ENCODE measurements at regions not wholly inside any gene's neighbourhood (a gene's known extent, or its start where the extent isn't known, plus 50 kb on each side); places are given as distances from the start of the nearest gene placed in this dataset.

DNA sequence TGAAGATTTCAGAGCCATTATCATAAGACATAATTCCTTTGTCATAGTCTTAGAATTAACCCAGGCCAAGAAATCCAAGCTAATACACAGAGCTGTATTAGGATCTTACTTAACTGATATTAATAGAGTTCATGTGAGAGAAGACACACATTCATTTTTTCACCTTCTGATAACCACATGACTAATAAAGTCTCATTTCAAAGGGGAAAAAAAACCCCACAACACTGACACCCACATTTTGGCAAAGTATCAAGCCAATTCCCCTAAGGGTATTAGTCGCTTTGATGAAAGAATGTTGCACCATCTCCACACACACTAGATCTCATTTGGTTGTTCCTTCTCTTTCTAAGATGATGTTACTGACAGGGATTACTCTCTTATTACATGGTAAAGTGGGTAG is 344.4 kb upstream of the ESRRG start:
- no peaks in the 10 kb centered on the region for H3K36me3 ChIP-seq
- H3K27ac ChIP-seq, result no peak overlapping the region
- H3K4me3 ChIP-seq, result no peak overlapping the region
- H3K27me3 ChIP-seq, result no peaks in the 10 kb centered on the region
- intact Hi-C loops (cut with DNase I), result no loop called here
- H3K9me3 ChIP-seq, result no peaks in the 10 kb centered on the region
- no peak for DNase-seq
- WGBS, 2 donors, result 93 to 96% methylated on average over 1 of the region's 1 CpG
- H3K4me1 ChIP-seq, result no peaks in the 10 kb centered on the region
- no peak for TF ChIP-seq POLR2A (IDR thresholded peaks at IDR 0.05)
- no peak for TF ChIP-seq POLR2AphosphoS5 (IDR thresholded peaks at IDR 0.05)
- TF ChIP-seq, protein P1, sequence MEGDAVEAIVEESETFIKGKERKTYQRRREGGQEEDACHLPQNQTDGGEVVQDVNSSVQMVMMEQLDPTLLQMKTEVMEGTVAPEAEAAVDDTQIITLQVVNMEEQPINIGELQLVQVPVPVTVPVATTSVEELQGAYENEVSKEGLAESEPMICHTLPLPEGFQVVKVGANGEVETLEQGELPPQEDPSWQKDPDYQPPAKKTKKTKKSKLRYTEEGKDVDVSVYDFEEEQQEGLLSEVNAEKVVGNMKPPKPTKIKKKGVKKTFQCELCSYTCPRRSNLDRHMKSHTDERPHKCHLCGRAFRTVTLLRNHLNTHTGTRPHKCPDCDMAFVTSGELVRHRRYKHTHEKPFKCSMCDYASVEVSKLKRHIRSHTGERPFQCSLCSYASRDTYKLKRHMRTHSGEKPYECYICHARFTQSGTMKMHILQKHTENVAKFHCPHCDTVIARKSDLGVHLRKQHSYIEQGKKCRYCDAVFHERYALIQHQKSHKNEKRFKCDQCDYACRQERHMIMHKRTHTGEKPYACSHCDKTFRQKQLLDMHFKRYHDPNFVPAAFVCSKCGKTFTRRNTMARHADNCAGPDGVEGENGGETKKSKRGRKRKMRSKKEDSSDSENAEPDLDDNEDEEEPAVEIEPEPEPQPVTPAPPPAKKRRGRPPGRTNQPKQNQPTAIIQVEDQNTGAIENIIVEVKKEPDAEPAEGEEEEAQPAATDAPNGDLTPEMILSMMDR (IDR thresholded peaks at IDR 0.05), result no peak
- no peak for TF ChIP-seq EP300 (IDR thresholded peaks at IDR 0.05)

DNA sequence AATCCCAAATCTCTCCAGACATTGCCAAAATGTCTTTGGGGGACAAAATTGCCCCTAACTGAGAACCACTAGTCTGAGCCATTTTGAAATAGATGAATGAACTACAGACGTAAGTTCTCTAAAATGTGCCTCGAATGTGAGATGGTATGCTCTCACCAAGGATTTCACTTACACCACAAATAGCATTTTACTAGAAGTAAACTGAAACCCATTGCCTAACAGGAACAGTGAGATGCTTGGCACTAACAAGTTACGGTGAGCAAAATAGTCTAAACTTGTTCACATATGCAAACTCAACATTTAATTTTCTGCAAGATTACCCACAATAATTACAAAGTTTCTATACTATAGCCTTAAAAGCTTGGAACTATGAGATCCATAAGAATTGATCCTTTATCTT is 343.6 kb upstream of the ESRRG start:
- H3K4me1 ChIP-seq, result no peaks in the 10 kb centered on the region
- H3K27me3 ChIP-seq, result no peaks in the 10 kb centered on the region
- no peak overlapping the region for H3K27ac ChIP-seq
- TF ChIP-seq POLR2A (IDR thresholded peaks at IDR 0.05) (no peak), POLR2AphosphoS5 (IDR thresholded peaks at IDR 0.05) (no peak), EP300 (IDR thresholded peaks at IDR 0.05) (no peak)
- TF ChIP-seq, protein P1 (IDR thresholded peaks at IDR 0.05), result no peak
- no peaks in the 10 kb centered on the region for H3K9me3 ChIP-seq
- H3K4me3 ChIP-seq, result no peak overlapping the region
- DNase-seq, result no peak
- no peaks in the 10 kb centered on the region for H3K36me3 ChIP-seq
- 93 to 94% methylated on average over 3 of the region's 3 CpGs for WGBS, 2 donors
- intact Hi-C loops (cut with DNase I), result no loop called here

DNA sequence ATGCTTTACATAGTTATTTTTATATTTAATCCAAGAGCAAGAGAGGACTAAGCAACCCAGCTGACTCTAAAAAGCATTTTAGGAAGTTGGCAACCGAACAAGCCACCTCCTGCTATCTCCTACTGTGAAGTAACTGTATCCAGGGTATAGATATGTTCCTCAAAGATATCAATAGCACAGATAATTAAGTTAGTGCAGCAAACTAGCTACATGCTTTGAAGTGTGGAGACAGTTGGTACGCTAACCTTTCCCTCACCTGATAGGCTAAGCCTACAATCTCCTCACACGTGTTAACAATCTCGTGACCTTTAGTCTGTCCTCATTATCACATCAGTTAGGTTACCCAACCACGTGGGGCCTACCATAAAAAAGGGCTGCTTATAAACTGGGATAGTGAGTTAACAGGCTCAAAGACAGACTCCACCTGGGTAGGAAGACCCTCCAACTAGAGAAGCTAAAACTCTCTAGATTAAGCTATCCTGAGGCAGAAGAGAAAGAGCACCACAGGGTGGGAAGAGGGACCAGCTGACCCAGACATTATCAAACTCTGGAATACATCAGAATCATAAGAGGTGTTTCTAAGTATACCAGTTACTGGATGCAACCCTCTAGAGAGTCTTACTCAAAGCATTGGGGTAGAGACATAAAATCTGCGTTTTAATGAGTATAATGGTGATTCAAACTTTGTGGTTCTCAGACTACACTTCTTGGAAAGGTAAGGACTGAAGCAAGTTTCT is 340.1 kb upstream of the ESRRG start:
- H3K9me3 ChIP-seq, result no peaks in the 10 kb centered on the region
- H3K27me3 ChIP-seq, result no peaks in the 10 kb centered on the region
- no peaks in the 10 kb centered on the region for H3K4me1 ChIP-seq
- no peak overlapping the region for H3K27ac ChIP-seq
- H3K36me3 ChIP-seq, result no peaks in the 10 kb centered on the region
- no peak for DNase-seq
- TF ChIP-seq POLR2A (IDR thresholded peaks at IDR 0.05) (no peak), EP300 (IDR thresholded peaks at IDR 0.05) (no peak), POLR2AphosphoS5 (IDR thresholded peaks at IDR 0.05) (no peak)
- TF ChIP-seq, protein P1 (IDR thresholded peaks at IDR 0.05), result no peak
- no peak overlapping the region for H3K4me3 ChIP-seq
- intact Hi-C loops (cut with DNase I), result no loop called here
- 24 to 64% methylated on average over 6 of the region's 6 CpGs for WGBS, 2 donors

DNA sequence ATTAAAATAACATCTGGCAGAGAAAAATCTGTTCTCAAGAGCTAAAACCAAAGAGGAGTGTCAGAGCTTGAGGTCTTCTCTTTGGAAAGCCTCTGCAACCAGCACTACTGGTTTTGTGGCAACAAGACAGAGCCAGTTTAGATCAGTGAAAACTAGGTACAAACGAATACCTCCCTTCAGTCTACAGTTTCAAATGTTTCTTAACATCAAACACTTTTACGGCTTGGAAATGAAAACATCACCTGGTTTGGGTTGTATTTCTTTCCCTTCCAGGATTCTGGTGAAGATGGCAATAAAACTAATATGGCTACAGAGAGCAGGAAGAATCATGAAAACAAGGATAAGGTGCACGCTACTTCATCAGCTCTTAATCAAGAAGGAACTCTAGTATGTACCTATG is 339.4 kb upstream of the ESRRG start:
- Histone ChIP-seq H3K27me3 (no peaks in the 10 kb centered on the region), H3K4me3 (no peak overlapping the region), H3K4me1 (no peaks in the 10 kb centered on the region), H3K9me3 (no peaks in the 10 kb centered on the region), H3K36me3 (no peaks in the 10 kb centered on the region), H3K27ac (no peak overlapping the region)
- intact Hi-C loops (cut with DNase I), result no loop called here
- no peak for DNase-seq
- 18 to 67% methylated on average over 3 of the region's 3 CpGs for WGBS, 2 donors
- TF ChIP-seq POLR2AphosphoS5 (IDR thresholded peaks at IDR 0.05) (no peak), EP300 (IDR thresholded peaks at IDR 0.05) (no peak), POLR2A (IDR thresholded peaks at IDR 0.05) (no peak)
- TF ChIP-seq, protein P1 (IDR thresholded peaks at IDR 0.05), result no peak

DNA sequence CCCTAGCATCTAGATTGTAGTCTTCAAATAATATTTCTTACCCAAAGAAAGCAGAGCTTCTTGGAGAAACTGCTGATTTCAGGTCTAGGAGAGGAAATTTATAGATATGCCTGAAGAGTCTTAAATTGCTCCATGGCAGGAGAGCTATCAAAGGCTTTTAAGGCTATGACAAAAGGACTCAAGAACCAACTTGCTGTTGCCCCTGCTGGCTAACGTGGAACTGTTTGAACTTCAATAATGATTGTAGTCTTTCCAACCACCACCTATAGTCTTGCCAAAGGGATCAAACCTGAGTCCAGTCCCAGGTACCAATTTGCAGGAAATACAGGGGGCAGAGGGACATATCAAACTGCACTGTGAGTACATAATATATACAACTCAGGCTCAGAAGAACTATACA is 336.2 kb upstream of the ESRRG start:
- H3K27ac ChIP-seq, result no peak overlapping the region
- intact Hi-C loops (cut with DNase I), result no loop called here
- TF ChIP-seq EP300 (IDR thresholded peaks at IDR 0.05), result no peak
- TF ChIP-seq POLR2AphosphoS5 (IDR thresholded peaks at IDR 0.05), result no peak
- TF ChIP-seq, protein P1 (IDR thresholded peaks at IDR 0.05), result no peak
- TF ChIP-seq POLR2A (IDR thresholded peaks at IDR 0.05), result no peak
- no peak for DNase-seq
- no peaks in the 10 kb centered on the region for H3K27me3 ChIP-seq
- no peaks in the 10 kb centered on the region for H3K36me3 ChIP-seq
- no peaks in the 10 kb centered on the region for H3K4me1 ChIP-seq
- 79 to 89% methylated on average over 1 of the region's 1 CpG for WGBS, 2 donors
- no peaks in the 10 kb centered on the region for H3K9me3 ChIP-seq
- no peak overlapping the region for H3K4me3 ChIP-seq
